Fibroblast of lung (primary cell): ENCODE measurements at regions not wholly inside any gene's neighbourhood (a gene's known extent, or its start where the extent isn't known, plus 50 kb on each side); places are given as distances from the start of the nearest gene placed in this dataset.

Experiments used
- EZH2 ChIP-seq: IDR thresholded peaks from 2 replicates; pipeline ENCODE4 v1.5.1; 2012; ENCODE audit warnings: low read length, control low read depth, mild to moderate bottlenecking; ENCODE audit errors: missing control alignments
- TF ChIP-seq, protein P1 (sequence below), 2 donors: IDR thresholded peaks in 1 of 2; conservative IDR thresholded peaks in 1 of 2; 1 replicate in 1 of 2; 2 replicates in 1 of 2; pipeline ENCODE4 v1.5.1; 2011 to 2012; ENCODE audit warnings: low read length in 2 of 2, control low read depth in 1 of 2, inconsistent platforms in 1 of 2, low read depth in 1 of 2, mild to moderate bottlenecking in 1 of 2

DNA sequence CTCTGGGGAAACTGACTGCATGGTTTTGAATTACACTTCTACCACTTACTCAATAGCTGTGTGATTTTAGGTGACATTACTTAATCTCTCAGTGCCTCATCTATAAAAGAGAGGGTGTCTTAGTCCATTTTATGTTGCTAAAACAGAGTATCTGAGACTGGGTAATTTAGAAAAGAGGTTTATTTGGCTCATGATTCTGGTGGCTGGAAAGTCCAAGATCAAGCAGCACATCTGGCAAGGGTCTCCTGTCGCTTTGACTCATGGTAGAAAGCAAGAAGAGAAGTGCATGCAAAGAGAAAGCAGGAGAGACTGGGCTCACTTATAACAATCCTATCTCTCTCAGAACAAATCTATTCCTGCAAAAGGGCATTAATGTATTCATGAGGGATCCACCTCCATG, 132.4 kb upstream of the IRX5 start:
- TF ChIP-seq, protein P1, sequence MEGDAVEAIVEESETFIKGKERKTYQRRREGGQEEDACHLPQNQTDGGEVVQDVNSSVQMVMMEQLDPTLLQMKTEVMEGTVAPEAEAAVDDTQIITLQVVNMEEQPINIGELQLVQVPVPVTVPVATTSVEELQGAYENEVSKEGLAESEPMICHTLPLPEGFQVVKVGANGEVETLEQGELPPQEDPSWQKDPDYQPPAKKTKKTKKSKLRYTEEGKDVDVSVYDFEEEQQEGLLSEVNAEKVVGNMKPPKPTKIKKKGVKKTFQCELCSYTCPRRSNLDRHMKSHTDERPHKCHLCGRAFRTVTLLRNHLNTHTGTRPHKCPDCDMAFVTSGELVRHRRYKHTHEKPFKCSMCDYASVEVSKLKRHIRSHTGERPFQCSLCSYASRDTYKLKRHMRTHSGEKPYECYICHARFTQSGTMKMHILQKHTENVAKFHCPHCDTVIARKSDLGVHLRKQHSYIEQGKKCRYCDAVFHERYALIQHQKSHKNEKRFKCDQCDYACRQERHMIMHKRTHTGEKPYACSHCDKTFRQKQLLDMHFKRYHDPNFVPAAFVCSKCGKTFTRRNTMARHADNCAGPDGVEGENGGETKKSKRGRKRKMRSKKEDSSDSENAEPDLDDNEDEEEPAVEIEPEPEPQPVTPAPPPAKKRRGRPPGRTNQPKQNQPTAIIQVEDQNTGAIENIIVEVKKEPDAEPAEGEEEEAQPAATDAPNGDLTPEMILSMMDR (conservative IDR thresholded peaks at IDR 0.05 in 1 of 2, IDR thresholded peaks at IDR 0.05 in 1 of 2; ENCODE audit: low read depth in 1 of 2, low read length in 2 of 2): no peak
- no peak for TF ChIP-seq EZH2
